ENCODE measurements at regions not wholly inside any gene's neighbourhood (a gene's known extent, or its start where the extent isn't known, plus 50 kb on each side); places are given as distances from the start of the nearest gene placed in this dataset.
A peak's percentile ranks its signal among the peaks of the same experiment; 100 is the strongest.

- Histone ChIP-seq H3K36me3 (ENCODE audit: insufficient read depth, low read length) (no peaks in the 10 kb centered on the region), H3K27me3 (ENCODE audit: insufficient read depth, low read length) (no peaks in the 10 kb centered on the region), H3K9ac (ENCODE audit: low read depth, low read length) (no peak overlapping the region), H3K9me3 (ENCODE audit: insufficient read depth, low read depth, low read length) (no peaks in the 10 kb centered on the region), H3K4me3 (ENCODE audit: low read length) (no peak overlapping the region), H3K27ac (ENCODE audit: low read depth, low read length) (no peak overlapping the region), H3K4me1 (ENCODE audit: insufficient read depth, low read length) (peaks cover 5% of the 10 kb centered on the region; the same call in 1 of the 2 replicates)
- 78% methylated on average over 6 of the region's 7 CpGs for WGBS
Measured at GRCh38 chr10:114755537-114755936, 66.0 kb upstream of the FHIP2A start.

GRCh38 chr10:114758331-114758730 lies 63.2 kb upstream of the FHIP2A start:
- no peak overlapping the region for H3K4me3 ChIP-seq (ENCODE audit: low read length)
- H3K9me3 ChIP-seq (ENCODE audit: insufficient read depth, low read depth, low read length): no peaks in the 10 kb centered on the region
- no peaks in the 10 kb centered on the region for H3K27me3 ChIP-seq (ENCODE audit: insufficient read depth, low read length)
- WGBS: 60% methylated on average over 1 of the region's 1 CpG
- peaks cover 5% of the 10 kb centered on the region; the same call in 1 of the 2 replicates for H3K4me1 ChIP-seq (ENCODE audit: insufficient read depth, low read length)
- H3K27ac ChIP-seq (ENCODE audit: low read depth, low read length): no peak overlapping the region
- no peaks in the 10 kb centered on the region for H3K36me3 ChIP-seq (ENCODE audit: insufficient read depth, low read length)
- H3K9ac ChIP-seq (ENCODE audit: low read depth, low read length): no peak overlapping the region

GRCh38 chr10:114761205-114762193 lies 60.1 kb upstream of the FHIP2A start:
- Histone ChIP-seq H3K9ac (ENCODE audit: low read depth, low read length) (no peak overlapping the region), H3K4me1 (ENCODE audit: insufficient read depth, low read length) (peaks cover 6% of the 10 kb centered on the region; the same call in 1 of the 2 replicates), H3K27me3 (ENCODE audit: insufficient read depth, low read length) (peaks cover 10% of the 10 kb centered on the region), H3K9me3 (ENCODE audit: insufficient read depth, low read depth, low read length) (no peaks in the 10 kb centered on the region), H3K27ac (ENCODE audit: low read depth, low read length) (no peak overlapping the region), H3K36me3 (ENCODE audit: insufficient read depth, low read length) (no peaks in the 10 kb centered on the region), H3K4me3 (ENCODE audit: low read length) (no peak overlapping the region)
- 93% methylated on average over 11 of the region's 11 CpGs for whole genome bisulfite sequencing

GRCh38 chr10:114762811-114763210 lies 58.8 kb upstream of the FHIP2A start:
- Histone ChIP-seq H3K27ac (ENCODE audit: low read depth, low read length) (no peak overlapping the region), H3K9ac (ENCODE audit: low read depth, low read length) (no peak overlapping the region), H3K4me1 (ENCODE audit: insufficient read depth, low read length) (peaks cover 15% of the 10 kb centered on the region), H3K27me3 (ENCODE audit: insufficient read depth, low read length) (peaks cover 23% of the 10 kb centered on the region), H3K9me3 (ENCODE audit: insufficient read depth, low read depth, low read length) (no peaks in the 10 kb centered on the region), H3K36me3 (ENCODE audit: insufficient read depth, low read length) (no peaks in the 10 kb centered on the region), H3K4me3 (ENCODE audit: low read length) (no peak overlapping the region)
- WGBS: 95% methylated on average over 5 of the region's 5 CpGs

GRCh38 chr10:114764656-114765055 lies 56.9 kb upstream of the FHIP2A start:
- no CpG with 5 or more reads among the region's 1 CpG for WGBS
- H3K27ac ChIP-seq (ENCODE audit: low read depth, low read length): no peak overlapping the region
- no peaks in the 10 kb centered on the region for H3K36me3 ChIP-seq (ENCODE audit: insufficient read depth, low read length)
- H3K4me1 ChIP-seq (ENCODE audit: insufficient read depth, low read length): peaks cover 10% of the 10 kb centered on the region
- H3K9ac ChIP-seq (ENCODE audit: low read depth, low read length): no peak overlapping the region
- no peak overlapping the region for H3K4me3 ChIP-seq (ENCODE audit: low read length)
- H3K27me3 ChIP-seq (ENCODE audit: insufficient read depth, low read length): peaks cover 40% of the 10 kb centered on the region
- no peaks in the 10 kb centered on the region for H3K9me3 ChIP-seq (ENCODE audit: insufficient read depth, low read depth, low read length)

GRCh38 chr10:114766470-114766869 lies 55.1 kb upstream of the FHIP2A start:
- H3K27ac ChIP-seq (ENCODE audit: low read depth, low read length): no peak overlapping the region
- no peak overlapping the region for H3K4me3 ChIP-seq (ENCODE audit: low read length)
- no peaks in the 10 kb centered on the region for H3K9me3 ChIP-seq (ENCODE audit: insufficient read depth, low read depth, low read length)
- H3K4me1 ChIP-seq (ENCODE audit: insufficient read depth, low read length): peaks cover 10% of the 10 kb centered on the region
- H3K36me3 ChIP-seq (ENCODE audit: insufficient read depth, low read length): no peaks in the 10 kb centered on the region
- 91% methylated on average over 6 of the region's 6 CpGs for WGBS
- peaks cover 49% of the 10 kb centered on the region for H3K27me3 ChIP-seq (ENCODE audit: insufficient read depth, low read length)
- no peak overlapping the region for H3K9ac ChIP-seq (ENCODE audit: low read depth, low read length)

GRCh38 chr10:114767101-114767985 lies 54.2 kb upstream of the FHIP2A start:
- peak overlapping the region; percentile 59 for H3K9ac ChIP-seq (ENCODE audit: low read depth, low read length)
- no peaks in the 10 kb centered on the region for H3K9me3 ChIP-seq (ENCODE audit: insufficient read depth, low read depth, low read length)
- 14% methylated on average over 33 of the region's 33 CpGs for WGBS
- H3K4me1 ChIP-seq (ENCODE audit: insufficient read depth, low read length): peaks cover 10% of the 10 kb centered on the region
- no peak overlapping the region for H3K27ac ChIP-seq (ENCODE audit: low read depth, low read length)
- peak overlapping the region; percentile 64 for H3K4me3 ChIP-seq (ENCODE audit: low read length)
- peaks cover 49% of the 10 kb centered on the region for H3K27me3 ChIP-seq (ENCODE audit: insufficient read depth, low read length)
- no peaks in the 10 kb centered on the region for H3K36me3 ChIP-seq (ENCODE audit: insufficient read depth, low read length)

GRCh38 chr10:114767986-114768821 lies 53.4 kb upstream of the FHIP2A start:
- H3K36me3 ChIP-seq (ENCODE audit: insufficient read depth, low read length): no peaks in the 10 kb centered on the region
- H3K4me1 ChIP-seq (ENCODE audit: insufficient read depth, low read length): peaks cover 10% of the 10 kb centered on the region
- H3K9me3 ChIP-seq (ENCODE audit: insufficient read depth, low read depth, low read length): no peaks in the 10 kb centered on the region
- H3K4me3 ChIP-seq (ENCODE audit: low read length): peak overlapping the region; percentile 64
- 2% methylated on average over 85 of the region's 85 CpGs for WGBS
- peaks cover 49% of the 10 kb centered on the region for H3K27me3 ChIP-seq (ENCODE audit: insufficient read depth, low read length)
- H3K27ac ChIP-seq (ENCODE audit: low read depth, low read length): no peak overlapping the region
- peak overlapping the region; percentile 31; the same call in 1 of the 2 replicates for H3K9ac ChIP-seq (ENCODE audit: low read depth, low read length)

- H3K4me1 ChIP-seq (ENCODE audit: insufficient read depth, low read length): peaks cover 10% of the 10 kb centered on the region
Measured at GRCh38 chr10:114770009-114770408, 51.6 kb upstream of the FHIP2A start.

GRCh38 chr10:114771157-114771556 lies 50.4 kb upstream of the FHIP2A start:
- Histone ChIP-seq H3K4me3 (ENCODE audit: low read length) (no peak overlapping the region), H3K9me3 (ENCODE audit: insufficient read depth, low read depth, low read length) (no peaks in the 10 kb centered on the region), H3K36me3 (ENCODE audit: insufficient read depth, low read length) (no peaks in the 10 kb centered on the region), H3K9ac (ENCODE audit: low read depth, low read length) (no peak overlapping the region), H3K27ac (ENCODE audit: low read depth, low read length) (no peak overlapping the region), H3K4me1 (ENCODE audit: insufficient read depth, low read length) (peaks cover 10% of the 10 kb centered on the region), H3K27me3 (ENCODE audit: insufficient read depth, low read length) (peaks cover 43% of the 10 kb centered on the region)
- WGBS: 94% methylated on average over 1 of the region's 1 CpG

More at GRCh38 chr10:114770009-114770408, 51.6 kb upstream of the FHIP2A start:
- Histone ChIP-seq H3K27me3 (ENCODE audit: insufficient read depth, low read length) (peaks cover 49% of the 10 kb centered on the region), H3K9me3 (ENCODE audit: insufficient read depth, low read depth, low read length) (no peaks in the 10 kb centered on the region), H3K36me3 (ENCODE audit: insufficient read depth, low read length) (no peaks in the 10 kb centered on the region), H3K9ac (ENCODE audit: low read depth, low read length) (no peak overlapping the region), H3K27ac (ENCODE audit: low read depth, low read length) (no peak overlapping the region), H3K4me3 (ENCODE audit: low read length) (no peak overlapping the region)
